ENCODE measurements at regions not wholly inside any gene's neighbourhood (a gene's known extent, or its start where the extent isn't known, plus 50 kb on each side); places are given as distances from the start of the nearest gene placed in this dataset.
A peak's percentile ranks its signal among the peaks of the same experiment; 100 is the strongest.

- peak; percentile 35 for DNase-seq (ENCODE audit: low read depth)
- no peak overlapping the region for H3K4me3 ChIP-seq (ENCODE audit: control insufficient read depth, low read depth, low read length)
- no peak for TF ChIP-seq CTCF (conservative IDR thresholded peaks at IDR 0.05; ENCODE audit: control insufficient read depth, insufficient read depth, low read depth, low read length)
Observed at GRCh38 chr2:45337481-45337880, 273.6 kb downstream of the SRBD1 start.

- no peak for DNase-seq (ENCODE audit: low read depth)
- no peak for TF ChIP-seq CTCF (conservative IDR thresholded peaks at IDR 0.05; ENCODE audit: control insufficient read depth, insufficient read depth, low read depth, low read length)
- H3K4me3 ChIP-seq (ENCODE audit: control insufficient read depth, low read depth, low read length) = no peak overlapping the region
Observed at GRCh38 chr2:45334205-45334604, 276.9 kb downstream of the SRBD1 start.

GRCh38 chr2:45332567-45332966 lies 278.5 kb downstream of the SRBD1 start:
- no peak overlapping the region for H3K4me3 ChIP-seq (ENCODE audit: control insufficient read depth, low read depth, low read length)
- DNase-seq (ENCODE audit: low read depth) = no peak
- TF ChIP-seq CTCF (conservative IDR thresholded peaks at IDR 0.05; ENCODE audit: control insufficient read depth, insufficient read depth, low read depth, low read length) = no peak

GRCh38 chr2:45332094-45332493 lies 279.0 kb downstream of the SRBD1 start:
- no peak for TF ChIP-seq CTCF (conservative IDR thresholded peaks at IDR 0.05; ENCODE audit: control insufficient read depth, insufficient read depth, low read depth, low read length)
- no peak overlapping the region for H3K4me3 ChIP-seq (ENCODE audit: control insufficient read depth, low read depth, low read length)
- no peak for DNase-seq (ENCODE audit: low read depth)

- TF ChIP-seq CTCF (conservative IDR thresholded peaks at IDR 0.05; ENCODE audit: control insufficient read depth, insufficient read depth, low read depth, low read length) = no peak
- no peak overlapping the region for H3K4me3 ChIP-seq (ENCODE audit: control insufficient read depth, low read depth, low read length)
- DNase-seq (ENCODE audit: low read depth) = no peak
Observed at GRCh38 chr2:45331410-45331786, 279.7 kb downstream of the SRBD1 start.

- H3K4me3 ChIP-seq (ENCODE audit: control insufficient read depth, low read depth, low read length) = no peak overlapping the region
- no peak for TF ChIP-seq CTCF (conservative IDR thresholded peaks at IDR 0.05; ENCODE audit: control insufficient read depth, insufficient read depth, low read depth, low read length)
- DNase-seq (ENCODE audit: low read depth) = peak; percentile 67
Observed at GRCh38 chr2:45330637-45331409, 280.2 kb downstream of the SRBD1 start.
